ENCODE measurements at regions not wholly inside any gene's neighbourhood (a gene's known extent, or its start where the extent isn't known, plus 50 kb on each side); places are given as distances from the start of the nearest gene placed in this dataset.
"Not testable (repeated sequence)": the region's sequence is repeated elsewhere in the genome, so short reads cannot be mapped to it uniquely, and the experiment has no call there.

DNA sequence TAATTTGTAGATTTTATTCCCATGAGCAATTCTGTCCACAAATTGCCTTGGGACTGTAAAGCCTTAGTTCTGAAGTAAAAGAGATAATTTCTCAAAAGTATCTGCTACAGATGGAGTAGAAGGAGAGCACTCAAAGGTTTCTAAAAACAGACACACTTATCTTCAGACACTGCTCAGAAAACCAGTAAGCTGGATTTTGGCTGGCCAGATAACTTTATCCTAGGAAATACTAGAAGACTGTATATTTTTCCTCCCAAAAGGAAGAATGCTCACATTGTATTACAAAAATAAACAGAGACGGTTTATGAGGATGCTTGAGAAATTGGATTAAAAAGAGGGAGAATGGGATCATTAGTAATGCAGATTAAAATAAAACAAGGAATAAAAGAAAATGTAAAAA lies 178.0 kb upstream of the IGFBP3 start:
- DNase-seq = no peak
- no peaks in the 10 kb centered on the region for H3K27me3 Mint-ChIP-seq (ENCODE audit: low read depth)
- no peaks in the 10 kb centered on the region for H3K4me1 Mint-ChIP-seq (ENCODE audit: low read depth)
- no peak overlapping the region for H3K27ac Mint-ChIP-seq
- intact Hi-C loops (cut with micrococcal nuclease) = no loop called here
- no peaks in the 10 kb centered on the region for H3K9me3 Mint-ChIP-seq
- no peaks in the 10 kb centered on the region for H3K36me3 Mint-ChIP-seq (ENCODE audit: low read depth)
- no peak overlapping the region for H3K4me3 Mint-ChIP-seq
- CTCF ChIA-PET = no interaction called here

DNA sequence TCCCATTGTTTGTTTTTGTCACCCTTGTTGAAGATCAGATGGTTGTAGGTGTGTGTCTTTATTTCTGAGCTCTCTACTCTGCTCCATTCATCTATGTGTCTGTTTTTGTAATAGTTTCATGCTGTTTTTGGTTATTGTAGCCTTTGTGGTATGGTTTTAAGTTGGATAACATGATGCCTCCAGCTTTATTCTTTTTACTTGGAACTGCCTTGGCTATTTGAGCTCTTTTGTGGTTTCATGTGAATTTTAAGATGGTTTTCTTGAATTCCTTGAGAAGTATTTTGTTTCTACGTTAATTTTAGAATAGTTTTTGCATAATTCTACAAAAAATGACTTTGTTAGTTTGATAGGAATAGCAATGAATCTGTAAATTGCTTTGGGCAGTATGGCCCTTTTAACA lies 170.0 kb upstream of the IGFBP3 start:
- no peaks in the 10 kb centered on the region for H3K36me3 Mint-ChIP-seq (ENCODE audit: low read depth)
- DNase-seq = no peak
- peaks cover 2% of the 10 kb centered on the region for H3K27me3 Mint-ChIP-seq (ENCODE audit: low read depth)
- CTCF ChIA-PET = no interaction called here
- H3K4me3 Mint-ChIP-seq = no peak overlapping the region
- intact Hi-C loops (cut with micrococcal nuclease) = no loop called here
- peaks cover 13% of the 10 kb centered on the region for H3K9me3 Mint-ChIP-seq
- H3K27ac Mint-ChIP-seq = no peak overlapping the region
- no peaks in the 10 kb centered on the region for H3K4me1 Mint-ChIP-seq (ENCODE audit: low read depth)

DNA sequence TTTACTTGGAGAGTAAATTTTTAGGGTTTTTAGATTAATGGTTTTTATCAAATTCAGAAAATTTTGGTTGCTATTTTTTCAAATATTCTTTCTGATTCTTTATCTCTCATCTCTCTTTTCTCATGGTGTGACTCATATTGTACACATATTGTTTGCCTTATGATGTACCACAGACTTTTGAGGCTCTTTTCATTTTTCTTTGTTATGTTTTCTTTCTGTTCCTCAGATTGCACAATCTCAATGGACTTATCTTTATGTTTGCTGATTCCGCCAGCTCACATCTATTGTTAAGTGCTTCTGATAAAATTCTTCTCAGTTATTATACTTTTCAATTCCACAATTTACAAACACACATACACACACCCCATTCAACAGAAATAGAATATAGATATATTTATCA lies 168.2 kb upstream of the IGFBP3 start:
- H3K27me3 Mint-ChIP-seq (ENCODE audit: low read depth) = peaks cover 2% of the 10 kb centered on the region
- no peaks in the 10 kb centered on the region for H3K4me1 Mint-ChIP-seq (ENCODE audit: low read depth)
- H3K4me3 Mint-ChIP-seq = no peak overlapping the region
- peaks cover 16% of the 10 kb centered on the region for H3K9me3 Mint-ChIP-seq
- no peak for DNase-seq
- no peaks in the 10 kb centered on the region for H3K36me3 Mint-ChIP-seq (ENCODE audit: low read depth)
- H3K27ac Mint-ChIP-seq = no peak overlapping the region
- intact Hi-C loops (cut with micrococcal nuclease) = no loop called here
- CTCF ChIA-PET = no interaction called here

DNA sequence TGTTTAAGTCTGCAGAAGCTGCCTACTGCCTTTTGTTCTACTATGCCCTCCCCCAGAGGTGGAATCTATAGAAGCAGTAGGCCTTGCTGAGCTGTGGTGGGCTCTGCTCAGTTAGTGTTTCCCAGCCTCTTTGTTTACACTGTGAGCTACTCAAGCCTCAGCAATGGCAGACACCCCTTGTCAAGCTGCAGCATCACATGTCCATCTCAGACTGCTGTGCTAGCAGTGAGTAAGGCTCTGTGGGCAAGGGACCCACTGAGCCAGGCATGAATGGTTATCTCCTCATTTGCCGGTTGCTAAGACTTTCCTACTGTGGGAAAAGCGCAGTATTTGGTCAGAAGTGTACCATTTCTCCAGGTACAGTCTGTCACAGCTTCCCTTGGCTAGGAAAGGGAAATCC lies 167.4 kb upstream of the IGFBP3 start:
- H3K36me3 Mint-ChIP-seq (ENCODE audit: low read depth) = not testable (repeated sequence)

DNA sequence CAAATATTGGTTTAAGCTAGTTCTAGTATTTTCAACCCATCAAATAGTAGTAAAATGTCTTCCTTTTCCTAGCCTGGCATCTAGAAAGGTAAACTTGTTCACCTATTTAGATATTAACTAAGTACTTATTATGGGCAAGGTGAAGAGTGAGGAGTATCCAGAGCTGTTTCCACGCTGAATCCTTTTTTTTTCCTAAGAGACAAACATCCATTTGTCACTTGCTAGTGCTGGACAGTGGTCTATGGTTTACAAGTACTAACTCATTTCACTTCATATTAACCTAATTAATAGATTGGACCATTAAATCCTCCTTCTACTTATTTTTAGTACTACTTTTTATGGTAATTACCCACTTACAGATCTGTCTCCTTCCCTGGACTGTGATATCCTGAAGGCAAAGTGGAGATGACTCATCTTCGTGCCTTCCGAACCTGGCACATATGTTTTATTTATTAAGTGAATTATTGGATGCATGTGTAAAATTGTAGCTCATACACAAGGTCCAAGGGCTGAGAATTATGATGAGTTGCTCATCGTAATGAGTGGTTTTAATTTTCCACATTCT lies 159.6 kb upstream of the IGFBP3 start:
- H3K27me3 Mint-ChIP-seq (ENCODE audit: low read depth) = no peaks in the 10 kb centered on the region
- H3K9me3 Mint-ChIP-seq = no peaks in the 10 kb centered on the region
- no peak for DNase-seq
- no peak overlapping the region for H3K27ac Mint-ChIP-seq
- intact Hi-C loops (cut with micrococcal nuclease) = no loop called here
- no peaks in the 10 kb centered on the region for H3K36me3 Mint-ChIP-seq (ENCODE audit: low read depth)
- H3K4me1 Mint-ChIP-seq (ENCODE audit: low read depth) = no peaks in the 10 kb centered on the region
- no peak overlapping the region for H3K4me3 Mint-ChIP-seq
- CTCF ChIA-PET = no interaction called here

More for the DNA sequence above, 167.4 kb upstream of the IGFBP3 start:
- H3K27me3 Mint-ChIP-seq (ENCODE audit: low read depth); DNase-seq; CTCF ChIA-PET; intact Hi-C loops (cut with micrococcal nuclease); H3K4me3 Mint-ChIP-seq; H3K4me1 Mint-ChIP-seq (ENCODE audit: low read depth); H3K27ac Mint-ChIP-seq: not testable (repeated sequence)
- peaks cover 16% of the 10 kb centered on the region for H3K9me3 Mint-ChIP-seq

DNA sequence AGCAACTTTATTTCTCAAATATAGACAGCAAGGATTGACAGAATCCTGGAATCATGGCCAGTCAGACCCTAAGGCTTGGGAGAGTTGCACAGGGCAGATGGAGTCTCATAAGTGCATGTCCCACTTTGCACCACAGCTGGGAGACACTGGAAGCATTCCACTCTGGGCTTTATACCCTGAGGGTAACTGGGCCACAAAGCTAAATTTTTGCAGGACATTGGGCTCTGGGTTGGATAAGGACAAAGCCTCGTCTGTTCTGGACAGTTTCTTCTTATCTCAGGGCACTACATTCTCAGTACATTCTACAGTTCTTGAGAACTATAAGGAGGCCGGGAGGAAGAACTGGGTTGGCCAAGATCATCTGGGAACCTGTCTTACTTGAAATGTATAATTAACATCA lies 158.3 kb upstream of the IGFBP3 start:
- Mint-ChIP-seq H3K27me3 (ENCODE audit: low read depth) (no peaks in the 10 kb centered on the region), H3K9me3 (no peaks in the 10 kb centered on the region), H3K36me3 (ENCODE audit: low read depth) (no peaks in the 10 kb centered on the region), H3K4me3 (no peak overlapping the region), H3K27ac (no peak overlapping the region), H3K4me1 (ENCODE audit: low read depth) (no peaks in the 10 kb centered on the region)
- no peak for DNase-seq
- CTCF ChIA-PET = no interaction called here
- intact Hi-C loops (cut with micrococcal nuclease) = no loop called here

DNA sequence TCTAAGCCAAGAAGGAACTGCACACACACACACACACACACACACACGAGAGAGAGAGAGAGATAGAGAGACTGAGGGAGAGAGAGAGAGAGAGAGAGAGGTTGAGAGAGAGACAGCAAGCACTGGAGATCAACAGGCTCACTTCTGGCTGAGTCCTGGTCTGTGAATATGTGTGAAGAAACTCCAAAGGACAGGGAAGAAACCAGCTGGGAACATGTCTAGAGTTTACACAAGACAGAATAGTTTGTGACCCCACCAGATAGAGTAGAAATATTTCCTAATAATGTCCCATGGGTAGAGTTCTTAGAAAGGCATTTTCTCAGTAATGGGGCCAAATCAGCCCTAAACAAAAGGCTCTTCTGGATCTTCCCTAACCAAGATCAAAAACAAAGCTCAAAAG lies 155.5 kb upstream of the IGFBP3 start:
- CTCF ChIA-PET = no interaction called here
- Mint-ChIP-seq H3K9me3 (no peaks in the 10 kb centered on the region), H3K36me3 (ENCODE audit: low read depth) (no peaks in the 10 kb centered on the region), H3K27me3 (ENCODE audit: low read depth) (no peaks in the 10 kb centered on the region), H3K4me3 (no peak overlapping the region), H3K27ac (no peak overlapping the region), H3K4me1 (ENCODE audit: low read depth) (no peaks in the 10 kb centered on the region)
- DNase-seq = no peak
- intact Hi-C loops (cut with micrococcal nuclease) = no loop called here

DNA sequence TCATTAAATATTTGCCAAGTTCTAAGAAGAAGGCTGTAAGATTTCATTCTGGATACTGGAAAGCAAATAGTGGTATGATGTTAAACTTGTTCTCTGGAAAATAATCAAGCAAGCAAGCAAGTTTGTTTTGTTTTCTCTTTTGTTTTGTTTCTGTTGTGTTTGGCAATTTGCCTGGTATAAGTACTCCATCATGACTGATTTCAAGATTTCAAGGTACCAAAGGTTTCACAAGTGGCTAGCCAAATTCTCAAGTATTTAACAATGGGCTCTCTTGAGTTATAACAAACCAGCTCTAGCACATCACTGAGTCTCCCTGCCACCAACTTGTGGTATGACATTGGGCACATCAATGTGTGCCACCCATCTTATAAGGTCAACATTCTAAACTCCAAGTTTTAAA lies 151.7 kb upstream of the IGFBP3 start:
- Mint-ChIP-seq H3K4me1 (ENCODE audit: low read depth) (no peaks in the 10 kb centered on the region), H3K9me3 (no peaks in the 10 kb centered on the region), H3K4me3 (no peak overlapping the region), H3K36me3 (ENCODE audit: low read depth) (no peaks in the 10 kb centered on the region), H3K27me3 (ENCODE audit: low read depth) (no peaks in the 10 kb centered on the region), H3K27ac (no peak overlapping the region)
- CTCF ChIA-PET = no interaction called here
- intact Hi-C loops (cut with micrococcal nuclease) = no loop called here
- no peak for DNase-seq

DNA sequence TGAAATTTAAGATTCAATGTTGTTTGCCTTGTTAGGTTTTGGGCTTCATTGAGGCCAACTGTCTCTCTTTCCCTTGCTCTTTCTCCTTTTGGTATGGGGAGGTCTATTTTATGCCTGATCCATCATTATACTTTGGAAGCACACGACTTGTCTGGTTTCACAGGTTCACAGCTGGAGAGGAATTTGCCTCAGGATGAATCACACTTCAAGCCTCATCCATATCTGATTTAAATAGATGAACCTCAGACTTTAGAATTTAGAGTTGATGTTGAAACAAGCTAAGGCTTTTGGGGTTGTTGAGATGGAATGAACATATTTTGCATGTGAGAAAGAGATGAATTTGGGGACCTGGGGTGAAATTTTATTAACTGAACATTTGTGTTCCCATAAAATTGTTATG lies 150.5 kb upstream of the IGFBP3 start:
- Mint-ChIP-seq H3K4me3 (no peak overlapping the region), H3K9me3 (no peaks in the 10 kb centered on the region), H3K36me3 (ENCODE audit: low read depth) (no peaks in the 10 kb centered on the region), H3K27ac (no peak overlapping the region), H3K27me3 (ENCODE audit: low read depth) (no peaks in the 10 kb centered on the region), H3K4me1 (ENCODE audit: low read depth) (no peaks in the 10 kb centered on the region)
- CTCF ChIA-PET = no interaction called here
- intact Hi-C loops (cut with micrococcal nuclease) = no loop called here
- no peak for DNase-seq

DNA sequence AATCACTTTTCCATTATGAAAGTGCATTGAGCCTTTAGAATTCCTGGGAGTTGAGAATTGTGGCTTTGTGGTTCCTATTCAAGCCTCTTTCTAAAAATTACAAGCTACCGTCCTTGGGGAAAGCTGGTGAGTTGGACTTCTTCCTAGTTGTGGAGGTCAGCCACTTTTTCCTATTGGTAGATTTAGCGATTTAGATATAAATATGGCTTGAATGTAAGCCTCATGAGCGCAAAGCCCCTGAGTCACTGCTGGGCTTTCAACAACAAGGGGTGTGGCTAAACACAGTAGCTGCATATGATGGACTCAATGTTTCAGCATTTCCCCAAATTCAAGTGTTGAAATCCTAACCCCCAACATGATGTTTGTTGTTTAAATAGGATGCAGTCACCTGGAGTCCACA lies 150.0 kb upstream of the IGFBP3 start:
- Mint-ChIP-seq H3K4me3 (no peak overlapping the region), H3K36me3 (ENCODE audit: low read depth) (no peaks in the 10 kb centered on the region), H3K27ac (no peak overlapping the region), H3K4me1 (ENCODE audit: low read depth) (no peaks in the 10 kb centered on the region), H3K9me3 (no peaks in the 10 kb centered on the region), H3K27me3 (ENCODE audit: low read depth) (no peaks in the 10 kb centered on the region)
- intact Hi-C loops (cut with micrococcal nuclease) = no loop called here
- no peak for DNase-seq
- CTCF ChIA-PET = no interaction called here

DNA sequence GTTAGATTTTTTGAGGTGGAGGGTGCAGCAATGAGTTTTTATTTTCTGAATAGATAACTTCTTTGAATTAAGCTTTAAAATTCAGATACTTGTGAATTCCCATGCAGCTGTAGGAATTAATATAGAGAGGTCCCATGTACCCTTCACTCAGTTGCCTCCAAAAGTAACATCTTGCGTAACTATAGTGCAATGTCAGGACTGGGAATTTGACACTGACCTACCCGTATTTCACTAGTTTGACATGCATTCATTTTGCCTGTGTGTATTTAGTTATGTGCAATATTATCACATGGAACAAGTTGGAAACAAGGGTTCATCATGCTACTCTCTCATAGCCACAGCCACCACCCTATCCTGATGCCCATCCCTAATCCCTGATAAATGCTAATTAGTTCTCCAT lies 147.1 kb upstream of the IGFBP3 start:
- Mint-ChIP-seq H3K36me3 (ENCODE audit: low read depth) (no peaks in the 10 kb centered on the region), H3K27ac (no peak overlapping the region), H3K4me1 (ENCODE audit: low read depth) (no peaks in the 10 kb centered on the region), H3K27me3 (ENCODE audit: low read depth) (no peaks in the 10 kb centered on the region), H3K9me3 (no peaks in the 10 kb centered on the region), H3K4me3 (no peak overlapping the region)
- CTCF ChIA-PET = no interaction called here
- no peak for DNase-seq
- intact Hi-C loops (cut with micrococcal nuclease) = no loop called here

DNA sequence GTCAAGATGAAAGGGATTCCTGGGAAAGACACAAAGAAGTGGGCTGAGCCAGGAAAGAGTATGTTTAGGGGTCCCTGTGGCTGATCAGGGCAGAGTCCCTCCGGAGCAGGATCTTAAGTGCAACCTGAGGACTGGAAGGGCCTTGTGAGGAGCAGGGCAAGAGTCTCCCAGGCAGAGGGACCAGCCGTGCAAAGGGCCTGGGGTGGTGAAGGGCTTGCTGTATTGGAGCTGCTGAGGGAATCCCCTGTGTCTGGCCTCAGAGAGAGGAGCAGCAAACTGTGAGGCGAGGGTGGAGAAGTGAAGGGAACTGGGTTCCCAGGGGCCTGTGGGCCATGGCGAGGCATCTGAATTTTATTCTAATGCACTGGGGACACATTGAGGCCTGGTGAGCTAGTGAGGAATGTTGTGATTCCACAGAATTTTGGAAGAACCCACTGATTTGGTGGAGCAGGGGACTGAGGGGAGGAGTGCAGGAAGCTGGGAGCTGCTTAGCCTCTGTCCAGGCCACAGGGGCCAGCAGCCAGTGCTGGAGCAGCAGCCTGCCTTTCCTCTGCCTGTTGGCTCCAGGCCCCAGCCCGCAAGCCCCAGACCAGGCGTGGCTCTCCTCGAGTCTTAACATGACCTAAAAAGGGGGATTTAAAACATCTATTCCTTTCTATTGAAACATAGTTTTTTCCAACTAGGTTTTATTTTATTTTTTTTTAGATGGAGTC lies 138.4 kb upstream of the IGFBP3 start:
- Mint-ChIP-seq H3K4me1 (ENCODE audit: low read depth) (no peaks in the 10 kb centered on the region), H3K4me3 (no peak overlapping the region), H3K27me3 (ENCODE audit: low read depth) (no peaks in the 10 kb centered on the region), H3K27ac (no peak overlapping the region), H3K36me3 (ENCODE audit: low read depth) (no peaks in the 10 kb centered on the region), H3K9me3 (no peaks in the 10 kb centered on the region)
- DNase-seq = no peak
- intact Hi-C loops (cut with micrococcal nuclease) = no loop called here
- CTCF ChIA-PET = no interaction called here

DNA sequence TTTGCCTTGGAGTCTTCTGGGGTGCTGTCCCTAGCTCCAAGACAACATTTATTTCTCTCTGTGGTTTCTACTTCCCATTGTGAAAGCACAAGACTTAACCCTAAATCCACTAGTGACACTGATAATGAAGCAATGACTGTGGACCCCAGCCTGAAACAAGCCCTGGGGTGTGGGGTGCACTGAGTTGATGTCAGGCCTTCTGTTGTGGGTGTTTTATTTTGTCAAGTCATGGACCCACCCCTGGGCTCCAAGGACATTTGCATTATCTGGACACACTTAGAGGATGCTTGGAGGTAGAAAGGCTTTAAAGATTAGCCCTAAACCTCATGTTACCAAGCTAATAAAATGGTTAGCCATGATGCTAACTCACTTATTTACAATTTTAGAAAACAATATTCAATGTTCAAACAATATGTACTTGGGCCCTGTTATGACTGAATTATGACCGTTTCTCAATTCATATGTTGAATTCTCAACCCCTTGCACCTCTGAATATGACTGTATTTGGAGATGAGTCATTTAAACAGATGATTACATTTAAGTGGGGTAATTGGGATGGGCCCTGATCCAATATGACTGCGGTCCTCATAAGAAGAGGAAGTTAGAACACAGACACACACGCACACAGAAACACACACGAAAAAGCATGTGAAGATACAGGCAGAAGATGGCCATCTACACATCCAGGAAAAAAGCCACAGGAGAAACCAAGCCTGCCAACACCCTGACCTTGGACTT lies 137.2 kb upstream of the IGFBP3 start:
- no peaks in the 10 kb centered on the region for H3K27me3 Mint-ChIP-seq (ENCODE audit: low read depth)
- H3K27ac Mint-ChIP-seq = no peak overlapping the region
- no peak overlapping the region for H3K4me3 Mint-ChIP-seq
- H3K36me3 Mint-ChIP-seq (ENCODE audit: low read depth) = no peaks in the 10 kb centered on the region
- intact Hi-C loops (cut with micrococcal nuclease) = no loop called here
- DNase-seq = no peak
- no peaks in the 10 kb centered on the region for H3K4me1 Mint-ChIP-seq (ENCODE audit: low read depth)
- H3K9me3 Mint-ChIP-seq = no peaks in the 10 kb centered on the region
- CTCF ChIA-PET = no interaction called here

Data from activated naive CD4-positive, alpha-beta T cell treated with anti-CD3 and anti-CD28 coated beads for 36 hours (primary cell).